Activated naive CD4-positive, alpha-beta T cell (primary cell): ENCODE measurements at regions not wholly inside any gene's neighbourhood (a gene's known extent, or its start where the extent isn't known, plus 50 kb on each side); places are given as distances from the start of the nearest gene placed in this dataset.
"Not testable (repeated sequence)": the region's sequence is repeated elsewhere in the genome, so short reads cannot be mapped to it uniquely, and the experiment has no call there.

ENCODE experiments used
- DNase-seq, 4 experiments: peaks; one replicate each; lab custom pipeline; 2025; lab: John Stamatoyannopoulos, UW

DNA sequence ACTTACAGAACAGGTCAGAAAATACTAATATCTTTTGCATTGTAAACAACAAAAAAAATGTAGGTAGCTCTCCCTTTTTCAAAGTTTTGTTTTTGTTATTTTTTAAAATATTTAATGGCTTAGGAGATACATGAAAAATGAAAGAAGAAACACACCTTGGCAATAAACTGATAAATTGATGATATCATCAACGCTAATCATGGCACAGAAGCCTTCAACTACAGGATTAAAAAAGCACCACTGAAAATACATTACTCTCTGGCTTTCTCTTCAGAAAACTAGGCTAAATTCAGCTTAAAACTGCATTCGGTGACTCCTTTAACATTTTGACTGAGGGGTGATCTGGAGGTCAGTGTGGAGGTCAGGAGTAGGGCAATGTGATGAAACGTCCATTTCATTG, 1018.8 kb upstream of the FANCL start:
- DNase-seq = no peak

- no peak for DNase-seq
These were observed 1015.2 kb upstream of the FANCL start for GRCh38 chr2:59256290-59256689.

- no peak for DNase-seq
These were observed 1013.2 kb upstream of the FANCL start for GRCh38 chr2:59254279-59254678.

- DNase-seq = no peak
These were observed 1009.2 kb upstream of the FANCL start for GRCh38 chr2:59250307-59250677.

DNA sequence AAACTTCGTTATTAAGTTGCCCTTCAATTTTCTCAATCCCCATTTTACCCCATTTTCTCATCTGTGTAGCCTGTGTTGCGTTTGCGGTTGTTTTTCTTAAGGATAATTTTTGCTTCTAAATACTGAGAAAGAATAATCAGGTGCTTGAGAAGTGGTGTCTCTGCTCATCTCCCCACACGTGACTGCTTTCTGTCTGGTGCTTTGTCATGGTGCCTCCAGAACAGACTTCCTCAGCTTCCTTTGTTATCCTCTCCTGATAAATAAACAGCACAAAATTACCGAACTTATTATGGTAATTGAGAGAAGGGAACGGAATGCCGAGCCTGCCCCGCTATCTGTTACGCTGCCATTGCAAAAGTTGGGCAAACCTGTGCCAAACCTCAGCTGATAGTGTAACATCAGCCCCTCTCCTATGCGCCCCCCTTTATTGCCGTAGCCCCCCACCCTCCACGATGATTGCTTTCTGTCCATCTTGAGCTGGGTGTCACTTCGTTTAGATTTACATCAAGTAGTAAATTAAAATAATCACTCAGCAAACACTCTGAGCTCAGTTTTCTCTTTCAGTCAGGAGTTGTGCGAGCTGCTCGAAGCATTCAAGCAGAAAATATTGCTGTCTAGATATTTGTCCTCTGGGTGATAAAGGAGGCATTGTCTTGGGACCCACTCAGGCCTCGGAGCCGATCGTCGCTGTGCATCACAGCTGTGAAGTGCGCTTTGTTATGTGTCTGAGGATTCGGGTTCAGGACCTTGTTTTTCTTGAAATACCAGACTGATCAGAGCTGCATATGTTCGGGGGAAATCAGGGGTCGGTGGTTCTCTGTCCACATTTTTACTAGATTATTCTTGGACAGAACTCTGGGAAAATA, 1008.5 kb upstream of the FANCL start:
- no peak for DNase-seq

DNA sequence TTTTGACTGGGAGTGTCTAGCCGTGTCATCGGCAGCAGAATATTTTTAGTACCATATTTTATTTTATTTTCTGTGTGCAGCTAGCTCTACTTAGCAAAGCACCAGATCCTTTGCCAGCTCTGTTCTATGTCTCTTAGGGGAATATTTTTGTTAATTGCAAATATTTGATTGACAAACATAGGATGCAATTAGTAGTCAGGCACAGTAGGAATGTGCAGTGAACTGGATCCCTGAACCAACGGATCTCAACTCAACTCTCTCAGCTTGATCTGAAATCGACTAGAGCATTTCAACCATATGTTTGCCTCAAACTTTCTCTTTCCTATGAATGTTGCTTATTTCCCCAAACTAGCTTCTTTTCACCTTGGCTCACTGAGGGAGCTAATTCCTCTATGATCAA, 998.0 kb upstream of the FANCL start:
- DNase-seq = no peak

GRCh38 chr2:59237311-59237710, 996.2 kb upstream of the FANCL start:
- no peak for DNase-seq

DNA sequence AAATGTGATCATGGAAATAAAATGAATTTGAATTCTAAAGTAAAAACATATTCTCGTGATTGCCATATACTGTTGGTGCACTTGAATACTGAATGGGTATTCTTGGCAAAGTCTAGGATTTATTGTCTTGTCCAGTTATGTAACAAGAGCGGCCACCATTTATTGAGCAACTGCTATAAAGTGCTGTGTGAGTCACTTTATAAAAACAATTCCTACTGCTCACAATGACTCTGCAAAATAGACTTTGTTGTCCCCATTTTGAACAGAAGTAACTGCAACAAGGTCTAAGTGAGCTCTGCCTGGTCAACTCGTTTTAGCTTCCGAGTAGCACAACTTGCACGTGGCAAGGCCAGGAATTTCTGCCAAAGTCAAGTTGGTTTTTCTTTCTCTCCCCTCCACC, 995.6 kb upstream of the FANCL start:
- DNase-seq = no peak

GRCh38 chr2:59233920-59234319, 992.8 kb upstream of the FANCL start:
- no peak for DNase-seq

GRCh38 chr2:59233448-59233847, 992.3 kb upstream of the FANCL start:
- no peak for DNase-seq

DNA sequence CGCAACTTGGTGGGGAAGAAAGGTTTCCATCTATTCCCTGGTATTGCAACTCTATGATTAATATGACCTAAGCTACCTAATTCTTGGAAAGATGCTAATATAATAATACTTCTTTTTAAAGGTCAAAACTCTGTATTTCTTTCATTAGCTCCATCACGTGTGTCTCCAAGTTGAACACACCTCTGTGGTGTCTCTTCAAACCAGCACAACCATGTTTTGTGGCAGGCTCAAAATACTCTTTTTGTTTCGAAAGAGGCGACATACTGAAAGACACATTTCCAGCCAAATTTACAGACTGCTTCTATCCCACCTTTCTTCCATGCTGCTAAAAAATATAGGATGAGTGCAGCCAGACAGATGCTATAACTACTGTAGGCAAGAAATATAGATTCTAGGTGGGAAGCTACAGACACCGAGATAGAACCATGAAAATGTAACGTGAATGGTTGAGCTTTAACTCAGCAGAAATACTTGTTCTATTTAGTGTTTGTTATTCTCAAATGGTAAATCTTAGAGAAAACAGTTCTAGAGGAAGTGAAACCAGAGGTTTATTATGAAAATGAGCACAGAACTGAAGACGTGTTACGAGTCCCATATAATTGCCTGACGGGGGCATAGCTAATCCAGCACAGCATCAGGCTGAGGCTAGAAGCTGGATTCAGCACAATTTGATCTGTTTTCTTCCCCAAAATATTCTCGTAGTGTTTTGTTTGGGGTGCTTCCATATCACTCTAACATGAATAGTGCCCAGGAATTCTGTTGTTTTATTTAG, 991.5 kb upstream of the FANCL start:
- no peak for DNase-seq

GRCh38 chr2:59226362-59226761, 985.2 kb upstream of the FANCL start:
- DNase-seq = not testable (repeated sequence)

DNA sequence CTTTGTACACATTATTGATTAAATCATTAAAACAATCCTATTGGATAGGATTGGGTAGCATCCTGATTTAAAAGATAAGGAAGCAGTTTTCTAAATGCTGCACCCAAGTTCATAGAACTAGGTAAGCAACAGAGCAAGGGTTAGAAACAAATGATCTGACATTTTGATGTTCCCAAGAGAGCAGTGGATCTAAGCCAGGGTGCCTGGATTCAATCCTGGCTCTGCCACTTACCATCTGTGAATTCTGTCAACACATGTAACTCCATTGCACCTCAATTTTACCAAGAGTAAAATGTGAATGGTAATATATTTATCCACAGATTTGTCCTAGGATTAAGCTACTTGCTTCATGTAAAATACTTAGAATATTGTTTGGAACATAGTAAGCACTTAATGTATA, 982.6 kb upstream of the FANCL start:
- DNase-seq = no peak

DNA sequence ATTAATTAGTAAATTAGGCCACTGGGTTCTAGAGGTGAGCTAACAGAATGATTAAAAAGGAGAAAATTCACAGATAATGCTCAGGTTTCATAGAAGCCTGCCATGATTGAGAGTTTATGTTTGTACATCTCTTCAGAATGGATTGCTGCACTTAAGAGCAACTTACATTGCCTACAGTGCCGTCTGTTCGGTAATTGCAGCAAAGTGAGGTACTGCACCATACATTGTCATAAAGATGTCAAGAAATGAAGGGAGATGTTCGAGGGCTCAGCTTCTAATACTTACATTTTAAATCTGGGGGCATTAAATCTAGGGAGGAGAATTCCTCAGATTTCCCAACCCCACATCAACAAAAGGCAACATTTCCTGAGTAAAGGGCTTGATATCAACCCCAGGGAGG, 976.2 kb upstream of the FANCL start:
- DNase-seq = no peak

DNA sequence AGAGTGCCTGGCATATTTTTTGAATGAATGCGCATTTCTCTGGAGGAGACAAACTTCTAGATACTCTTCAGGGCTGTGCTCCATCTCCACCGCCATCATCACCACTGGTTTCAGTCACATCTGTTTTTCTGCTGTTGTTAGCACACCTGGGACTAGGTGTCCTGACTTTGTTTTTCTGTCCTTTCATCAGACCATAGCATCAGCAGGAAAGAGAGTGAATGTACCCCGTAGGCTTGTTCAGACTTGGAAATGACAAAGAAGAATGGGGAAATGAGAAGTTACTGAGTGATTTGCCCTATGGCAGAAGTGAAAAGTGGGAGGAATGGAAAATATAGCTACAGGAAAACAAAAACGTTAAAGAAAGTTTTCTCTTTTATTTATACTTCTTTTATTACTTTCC, 965.2 kb upstream of the FANCL start:
- no peak for DNase-seq

DNA sequence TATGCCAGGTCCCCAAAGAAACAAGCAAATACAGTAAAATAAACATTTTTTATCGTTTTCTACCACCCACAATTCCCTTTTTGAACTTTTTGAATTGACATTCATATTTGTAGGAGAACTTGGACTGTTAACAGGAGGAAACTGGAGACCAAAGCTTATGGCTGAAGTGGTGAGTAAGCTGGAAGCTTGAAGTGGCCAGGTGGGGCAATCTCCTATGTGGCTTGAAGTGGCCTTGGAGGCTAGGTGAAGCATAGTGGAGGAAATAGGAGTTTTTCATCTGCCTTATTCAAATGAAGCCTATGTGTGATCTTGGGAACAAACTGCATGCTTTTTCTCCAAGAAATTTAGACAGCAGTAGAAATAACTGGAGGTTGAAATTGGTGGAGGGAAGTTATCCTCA, 962.9 kb upstream of the FANCL start:
- DNase-seq = no peak

DNA sequence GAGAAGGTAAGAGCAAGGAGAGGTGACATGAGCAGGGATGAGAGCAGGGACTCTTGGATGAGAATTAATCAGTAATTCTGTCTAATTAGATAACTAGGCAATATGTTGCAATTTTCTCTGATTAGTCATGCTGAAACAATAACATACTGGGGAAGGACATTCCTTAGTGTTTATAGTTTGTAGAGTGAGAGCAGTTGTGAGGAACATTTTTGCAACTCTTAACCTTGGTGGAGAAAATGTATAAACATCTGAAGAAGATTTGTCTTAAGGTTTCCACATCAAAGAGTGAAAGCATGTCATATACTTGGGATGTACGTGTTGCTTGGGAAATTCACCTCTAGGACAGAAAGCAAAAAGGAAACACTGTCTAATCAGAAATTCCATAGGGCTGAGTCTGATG, 955.4 kb upstream of the FANCL start:
- no peak for DNase-seq

DNA sequence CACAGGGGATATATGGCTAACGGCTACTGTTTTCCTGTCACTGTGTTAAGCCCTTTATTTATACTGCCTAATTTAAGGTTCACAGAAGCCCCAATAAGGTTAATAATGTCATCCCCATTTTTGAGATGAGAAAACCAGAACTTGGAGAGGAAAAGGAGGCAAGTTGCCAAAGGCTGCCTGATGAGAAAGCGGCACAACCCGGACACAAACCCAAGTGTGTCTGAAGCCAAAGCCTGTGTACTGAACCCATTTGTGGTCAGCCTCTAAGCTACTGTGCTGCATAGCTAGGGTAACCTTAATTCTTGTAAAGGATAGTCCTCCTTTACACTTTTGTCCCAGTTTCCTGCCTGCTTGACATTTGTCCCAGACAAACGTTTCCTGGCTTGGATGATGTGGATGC, 954.7 kb upstream of the FANCL start:
- no peak for DNase-seq

GRCh38 chr2:59191781-59192180, 950.7 kb upstream of the FANCL start:
- no peak for DNase-seq

GRCh38 chr2:59190518-59190917, 949.4 kb upstream of the FANCL start:
- no peak for DNase-seq

DNA sequence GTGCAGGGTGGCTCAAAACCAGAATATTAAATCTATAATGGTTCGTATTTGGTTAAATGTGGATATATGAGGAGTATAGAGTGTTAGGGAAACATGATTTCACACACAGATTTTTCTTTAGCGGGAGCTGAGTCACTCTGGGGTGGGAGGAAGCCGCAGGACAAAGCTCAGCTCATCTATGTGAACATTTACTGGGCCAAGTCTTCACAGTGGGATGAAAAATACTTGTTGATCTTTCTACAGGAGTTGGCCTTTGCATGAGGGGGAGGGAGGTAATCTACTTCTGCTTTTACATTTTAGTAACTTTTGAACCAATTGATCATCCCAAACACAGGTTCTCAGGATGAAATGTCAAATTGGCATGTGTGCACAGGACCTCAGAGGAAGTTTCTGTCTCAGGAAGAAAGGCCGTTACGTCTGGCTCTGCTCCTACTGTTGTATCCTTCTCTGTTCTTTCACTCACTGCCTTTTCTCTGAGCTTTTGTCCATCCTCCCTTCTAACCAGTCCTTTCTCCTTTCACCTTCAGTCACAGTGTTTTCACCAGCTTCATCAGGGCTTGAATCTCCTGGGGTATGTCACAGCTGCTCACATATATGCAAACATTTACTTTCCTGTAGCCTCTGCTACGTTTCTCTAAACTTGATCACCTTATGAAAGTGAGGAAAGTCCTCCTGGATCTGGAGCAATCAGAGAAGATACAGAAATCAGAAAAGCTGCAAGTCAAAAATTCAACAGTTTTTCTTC, 943.3 kb upstream of the FANCL start:
- DNase-seq = no peak

GRCh38 chr2:59183070-59183469, 941.9 kb upstream of the FANCL start:
- DNase-seq = no peak

- DNase-seq = no peak
These were observed 941.1 kb upstream of the FANCL start for GRCh38 chr2:59182249-59182648.
